Erythroblast (primary cell): ENCODE measurements at regions not wholly inside any gene's neighbourhood (a gene's known extent, or its start where the extent isn't known, plus 50 kb on each side); places are given as distances from the start of the nearest gene placed in this dataset.

Source experiments
- GATA1 ChIP-seq: IDR thresholded peaks from 2 replicates; pipeline ENCODE4 v1.6.1; 2011; ENCODE audit warnings: low read depth, mild to moderate bottlenecking, control low read depth, low read length, moderate library complexity
- POLR2A ChIP-seq: IDR thresholded peaks from 2 replicates; pipeline ENCODE4 v1.6.1; 2011; ENCODE audit warnings: mild to moderate bottlenecking, low read length

GRCh38 chr3:106115557-106115956 lies 246.7 kb upstream of the CBLB start:
- TF ChIP-seq POLR2A: no peak
- no peak for TF ChIP-seq GATA1
